Breast epithelium (tissue), 3 donors: ENCODE measurements at regions not wholly inside any gene's neighbourhood (a gene's known extent, or its start where the extent isn't known, plus 50 kb on each side); places are given as distances from the start of the nearest gene placed in this dataset.
"Not testable (repeated sequence)": the region's sequence is repeated elsewhere in the genome, so short reads cannot be mapped to it uniquely, and the experiment has no call there.

ENCODE experiments used
- CTCF ChIP-seq, 3 donors: fragments of 450-650 bp; IDR thresholded peaks; one replicate each; pipeline ENCODE4 v1.5.1; 2016 to 2017; ENCODE audit warnings: antibody characterized with exemption in 3 of 3, mild to moderate bottlenecking in 3 of 3, moderate library complexity in 3 of 3
- POLR2A ChIP-seq: fragments of 450-650 bp; IDR thresholded peaks from one replicate; pipeline ENCODE4 v1.6.1; 2016; ENCODE audit warnings: antibody characterized with exemption, mild to moderate bottlenecking, moderate library complexity
- POLR2AphosphoS5 ChIP-seq, 3 donors: sonication (generic); formaldehyde crosslinking; IDR thresholded peaks; one replicate each; pipeline ENCODE4 v1.6.1; 2017; ENCODE audit warnings: antibody characterized with exemption in 3 of 3

GRCh38 chr22:11318633-11319032 is 4209.4 kb upstream of the OR11H1 start:
- TF ChIP-seq CTCF (IDR thresholded peaks at IDR 0.05); POLR2A; POLR2AphosphoS5 (IDR thresholded peaks at IDR 0.05): not testable (repeated sequence)
